SK-N-SH treated with all-trans-retinoic acid at 6 μM for 48 hours (cell line): ENCODE measurements at regions not wholly inside any gene's neighbourhood (a gene's known extent, or its start where the extent isn't known, plus 50 kb on each side); places are given as distances from the start of the nearest gene placed in this dataset.

Source experiments
- ATAC-seq: fragments of 200-7000 bp; cut with Tn5 transposase; 3 replicates; pipeline ENCODE4 v1.9.1; 2020; ENCODE audit warnings: mild to moderate bottlenecking, moderate library complexity
- ARNTL ChIP-seq: fragments of 450-650 bp; formaldehyde crosslinking; IDR thresholded peaks from 2 replicates; pipeline ENCODE4 v1.5.0; 2020; ENCODE audit warnings: low read depth, mild to moderate bottlenecking, moderate library complexity, borderline replicate concordance
- BACH2 ChIP-seq: fragments of 250-450 bp; sonication (Bioruptor Pico); IDR thresholded peaks from 2 replicates; pipeline ENCODE4 v1.9.0; 2021; ENCODE audit warnings: mild to moderate bottlenecking, borderline replicate concordance
- CSDC2 ChIP-seq: fragments of 250-450 bp; sonication (Bioruptor Pico); IDR thresholded peaks from 2 replicates; pipeline ENCODE4 v1.5.0; 2020; ENCODE audit warnings: mild to moderate bottlenecking, moderate library complexity
- CSRNP3 ChIP-seq: fragments of 250-450 bp; sonication (Bioruptor Pico); IDR thresholded peaks from 2 replicates; pipeline ENCODE4 v1.5.1; 2021; ENCODE audit warnings: mild to moderate bottlenecking, moderate library complexity
- ESRRG ChIP-seq: fragments of 250-450 bp; sonication (Bioruptor Pico); IDR thresholded peaks from 2 replicates; pipeline ENCODE4 v1.6.1; 2021; ENCODE audit warnings: mild to moderate bottlenecking
- GLIS3 ChIP-seq: fragments of 250-450 bp; sonication (Bioruptor Pico); IDR thresholded peaks from 2 replicates; pipeline ENCODE4 v1.5.0; 2020; ENCODE audit warnings: mild to moderate bottlenecking, moderate library complexity
- ISL1 ChIP-seq: fragments of 250-450 bp; sonication (Bioruptor Pico); IDR thresholded peaks from 2 replicates; pipeline ENCODE4 v2.1.2; 2022; ENCODE audit warnings: mild to moderate bottlenecking, moderate library complexity
- OSR1 ChIP-seq: fragments of 250-450 bp; sonication (Bioruptor Pico); IDR thresholded peaks from 2 replicates; pipeline ENCODE4 v1.8.0; 2022; ENCODE audit warnings: moderate library complexity, mild to moderate bottlenecking, inconsistent platforms
- PPARA ChIP-seq: fragments of 250-450 bp; sonication (Bioruptor Pico); IDR thresholded peaks from 2 replicates; pipeline ENCODE4 v1.5.0; 2020; ENCODE audit warnings: mild to moderate bottlenecking, borderline replicate concordance
- SNAI2 ChIP-seq: fragments of 250-450 bp; sonication (Bioruptor Pico); IDR thresholded peaks from 2 replicates; pipeline ENCODE4 v1.5.0; 2020; ENCODE audit warnings: mild to moderate bottlenecking, moderate library complexity
- TCF4 ChIP-seq: fragments of 250-450 bp; sonication (Bioruptor Pico); IDR thresholded peaks from 2 replicates; pipeline ENCODE4 v1.8.0; 2021; ENCODE audit warnings: mild to moderate bottlenecking, moderate library complexity, borderline replicate concordance
- ZC3H10 ChIP-seq: fragments of 250-450 bp; sonication (Bioruptor Pico); IDR thresholded peaks from 2 replicates; pipeline ENCODE4 v1.5.1; 2021; ENCODE audit warnings: mild to moderate bottlenecking, moderate library complexity
- ZFP3 ChIP-seq: fragments of 250-450 bp; sonication (Bioruptor Pico); IDR thresholded peaks from 2 replicates; pipeline ENCODE4 v1.5.0; 2020; ENCODE audit warnings: mild to moderate bottlenecking, moderate library complexity
- ZFP30 ChIP-seq: fragments of 450-650 bp; formaldehyde crosslinking; IDR thresholded peaks from 2 replicates; pipeline ENCODE4 v1.5.0; 2022; ENCODE audit warnings: mild to moderate bottlenecking, moderate library complexity
- ZNF565 ChIP-seq: fragments of 450-650 bp; formaldehyde crosslinking; conservative IDR thresholded peaks from 2 replicates; pipeline ENCODE4 v1.5.0; 2020; ENCODE audit warnings: low read depth, mild to moderate bottlenecking, moderate library complexity
- ZNF70 ChIP-seq: fragments of 450-650 bp; formaldehyde crosslinking; IDR thresholded peaks from 2 replicates; pipeline ENCODE4 v1.5.0; 2020; ENCODE audit warnings: mild to moderate bottlenecking, moderate library complexity
- TF ChIP-seq, protein P1 (sequence below): fragments of 250-450 bp; sonication (Bioruptor Pico); IDR thresholded peaks from 2 replicates; pipeline ENCODE4 v1.5.1; 2020; ENCODE audit warnings: low read depth, mild to moderate bottlenecking, moderate library complexity
- TF ChIP-seq, protein P2 (sequence below): fragments of 250-450 bp; sonication (Bioruptor Pico); IDR thresholded peaks from 2 replicates; pipeline ENCODE4 v1.8.0; 2020; ENCODE audit warnings: mild to moderate bottlenecking, moderate library complexity, borderline replicate concordance
- TF ChIP-seq, protein P3 (sequence below): fragments of 250-450 bp; sonication (Bioruptor Pico); IDR thresholded peaks from 2 replicates; pipeline ENCODE4 v1.8.0; 2021; ENCODE audit warnings: low read depth, mild to moderate bottlenecking, moderate library complexity, borderline replicate concordance

- no peak for TF ChIP-seq BACH2
- no peak for TF ChIP-seq ISL1 (CRISPR knock-in tag)
- TF ChIP-seq, all 23 proteins: peak for 0
Measured at GRCh38 chr20:62572980-62573379, 69.3 kb upstream of the SLCO4A1 start (continued).

GRCh38 chr20:62573817-62574216 lies 68.5 kb upstream of the SLCO4A1 start:
- ATAC-seq = no peak
- TF ChIP-seq, protein P1, sequence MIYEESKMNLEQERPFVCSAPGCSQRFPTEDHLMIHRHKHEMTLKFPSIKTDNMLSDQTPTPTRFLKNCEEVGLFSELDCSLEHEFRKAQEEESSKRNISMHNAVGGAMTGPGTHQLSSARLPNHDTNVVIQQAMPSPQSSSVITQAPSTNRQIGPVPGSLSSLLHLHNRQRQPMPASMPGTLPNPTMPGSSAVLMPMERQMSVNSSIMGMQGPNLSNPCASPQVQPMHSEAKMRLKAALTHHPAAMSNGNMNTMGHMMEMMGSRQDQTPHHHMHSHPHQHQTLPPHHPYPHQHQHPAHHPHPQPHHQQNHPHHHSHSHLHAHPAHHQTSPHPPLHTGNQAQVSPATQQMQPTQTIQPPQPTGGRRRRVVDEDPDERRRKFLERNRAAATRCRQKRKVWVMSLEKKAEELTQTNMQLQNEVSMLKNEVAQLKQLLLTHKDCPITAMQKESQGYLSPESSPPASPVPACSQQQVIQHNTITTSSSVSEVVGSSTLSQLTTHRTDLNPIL (CRISPR knock-in tag) = no peak

DNA sequence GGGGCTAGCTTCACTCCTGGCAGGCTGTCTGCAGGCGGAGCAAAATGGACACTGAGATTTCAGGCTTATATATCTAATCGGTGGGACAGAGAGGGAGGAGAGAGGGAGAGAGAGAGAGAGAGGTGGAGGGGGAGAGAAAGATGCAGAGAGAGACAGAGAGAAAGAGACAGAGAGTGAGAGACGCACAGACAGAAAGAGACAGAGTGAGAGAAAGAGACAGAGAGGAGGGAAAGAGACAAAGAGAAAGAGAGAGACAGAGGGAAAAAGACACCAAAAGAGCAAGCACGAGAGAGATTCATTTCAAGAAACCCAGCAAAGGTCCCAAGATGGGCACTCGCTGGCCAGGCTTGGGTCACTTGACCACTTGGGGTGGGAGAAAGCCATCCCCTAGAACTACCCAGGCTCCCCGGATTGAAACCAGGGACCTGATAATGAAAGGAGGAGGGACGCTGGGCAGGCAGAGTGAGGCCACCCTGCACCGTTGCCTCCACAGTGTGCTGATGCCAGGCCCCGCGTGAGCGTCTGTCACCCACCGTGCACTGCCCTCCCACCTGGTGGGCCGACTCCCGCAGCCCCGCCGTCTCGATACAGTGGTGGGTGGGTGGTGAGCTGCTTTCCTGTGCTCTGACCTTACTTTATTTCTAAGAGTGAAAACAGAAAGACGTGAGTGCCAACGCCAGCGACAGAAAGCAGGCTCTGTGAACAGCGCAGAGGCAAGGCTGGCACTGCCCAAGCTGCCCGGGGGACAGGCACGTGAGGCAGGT lies 67.9 kb upstream of the SLCO4A1 start:
- ATAC-seq = no peak
- TF ChIP-seq GLIS3 (CRISPR knock-in tag) (no peak), ESRRG (CRISPR knock-in tag) (no peak), ZC3H10 (CRISPR knock-in tag) (no peak), ZNF565 (CRISPR knock-in tag) (no peak), ARNTL (CRISPR knock-in tag) (no peak), PPARA (CRISPR knock-in tag) (no peak), CSRNP3 (no peak), ZFP30 (CRISPR knock-in tag) (no peak), ZFP3 (CRISPR knock-in tag) (no peak), OSR1 (CRISPR knock-in tag) (no peak), CSDC2 (no peak)
- TF ChIP-seq, protein P2, sequence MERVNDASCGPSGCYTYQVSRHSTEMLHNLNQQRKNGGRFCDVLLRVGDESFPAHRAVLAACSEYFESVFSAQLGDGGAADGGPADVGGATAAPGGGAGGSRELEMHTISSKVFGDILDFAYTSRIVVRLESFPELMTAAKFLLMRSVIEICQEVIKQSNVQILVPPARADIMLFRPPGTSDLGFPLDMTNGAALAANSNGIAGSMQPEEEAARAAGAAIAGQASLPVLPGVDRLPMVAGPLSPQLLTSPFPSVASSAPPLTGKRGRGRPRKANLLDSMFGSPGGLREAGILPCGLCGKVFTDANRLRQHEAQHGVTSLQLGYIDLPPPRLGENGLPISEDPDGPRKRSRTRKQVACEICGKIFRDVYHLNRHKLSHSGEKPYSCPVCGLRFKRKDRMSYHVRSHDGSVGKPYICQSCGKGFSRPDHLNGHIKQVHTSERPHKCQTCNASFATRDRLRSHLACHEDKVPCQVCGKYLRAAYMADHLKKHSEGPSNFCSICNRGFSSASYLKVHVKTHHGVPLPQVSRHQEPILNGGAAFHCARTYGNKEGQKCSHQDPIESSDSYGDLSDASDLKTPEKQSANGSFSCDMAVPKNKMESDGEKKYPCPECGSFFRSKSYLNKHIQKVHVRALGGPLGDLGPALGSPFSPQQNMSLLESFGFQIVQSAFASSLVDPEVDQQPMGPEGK (CRISPR knock-in tag) = no peak
- TF ChIP-seq, protein P1 (CRISPR knock-in tag) = no peak

DNA sequence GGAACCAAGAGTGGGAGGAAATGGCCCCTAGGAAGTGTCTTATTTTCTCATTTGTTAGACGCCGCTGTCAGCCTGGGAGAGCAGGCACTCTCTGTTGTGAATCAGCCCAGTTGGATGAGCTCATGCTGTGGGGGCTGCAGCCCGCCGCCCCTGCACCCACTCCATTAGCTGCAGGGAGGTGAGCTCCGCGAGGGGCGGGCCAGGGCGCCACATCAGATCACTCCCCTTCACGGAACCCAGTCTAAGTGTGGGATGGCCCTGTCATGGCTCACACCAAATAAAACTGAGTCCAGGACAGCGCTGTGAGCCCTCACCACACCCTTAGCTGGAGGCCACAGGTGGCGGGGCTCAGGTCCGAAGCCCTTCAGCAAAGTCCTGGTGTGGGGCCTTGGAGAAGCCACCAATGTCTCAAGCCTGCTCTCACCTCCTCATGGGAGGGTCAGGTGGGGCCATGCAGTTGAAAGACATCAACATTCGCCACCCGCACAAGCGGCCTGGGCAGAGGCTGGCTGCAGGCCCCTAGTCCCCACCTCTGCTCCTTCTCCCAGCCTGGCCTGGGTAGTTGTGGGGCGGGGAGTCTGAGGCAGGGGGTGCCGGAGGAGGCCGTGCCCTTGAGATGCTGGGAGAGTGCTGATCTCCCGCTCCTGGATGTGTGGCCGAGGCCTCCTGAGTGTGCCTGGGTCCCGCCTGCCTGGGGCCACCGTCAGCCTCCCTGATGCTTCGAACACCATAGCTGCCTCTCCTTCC lies 66.2 kb upstream of the SLCO4A1 start:
- TF ChIP-seq ZNF70 (CRISPR knock-in tag) = no peak
- no peak for TF ChIP-seq SNAI2
- TF ChIP-seq ZC3H10 (CRISPR knock-in tag) = no peak
- TF ChIP-seq CSRNP3 = no peak
- TF ChIP-seq ZFP3 (CRISPR knock-in tag) = no peak
- TF ChIP-seq GLIS3 (CRISPR knock-in tag) = no peak
- TF ChIP-seq, protein P1 (CRISPR knock-in tag) = no peak
- no peak for TF ChIP-seq ISL1 (CRISPR knock-in tag)
- TF ChIP-seq CSDC2 = no peak
- TF ChIP-seq, protein P3, sequence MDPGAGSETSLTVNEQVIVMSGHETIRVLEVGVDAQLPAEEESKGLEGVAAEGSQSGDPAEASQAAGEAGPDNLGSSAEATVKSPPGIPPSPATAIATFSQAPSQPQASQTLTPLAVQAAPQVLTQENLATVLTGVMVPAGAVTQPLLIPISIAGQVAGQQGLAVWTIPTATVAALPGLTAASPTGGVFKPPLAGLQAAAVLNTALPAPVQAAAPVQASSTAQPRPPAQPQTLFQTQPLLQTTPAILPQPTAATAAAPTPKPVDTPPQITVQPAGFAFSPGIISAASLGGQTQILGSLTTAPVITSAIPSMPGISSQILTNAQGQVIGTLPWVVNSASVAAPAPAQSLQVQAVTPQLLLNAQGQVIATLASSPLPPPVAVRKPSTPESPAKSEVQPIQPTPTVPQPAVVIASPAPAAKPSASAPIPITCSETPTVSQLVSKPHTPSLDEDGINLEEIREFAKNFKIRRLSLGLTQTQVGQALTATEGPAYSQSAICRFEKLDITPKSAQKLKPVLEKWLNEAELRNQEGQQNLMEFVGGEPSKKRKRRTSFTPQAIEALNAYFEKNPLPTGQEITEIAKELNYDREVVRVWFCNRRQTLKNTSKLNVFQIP (CRISPR knock-in tag) = no peak
- no peak for TF ChIP-seq TCF4 (CRISPR knock-in tag)
- no peak for ATAC-seq
